Keratinocyte (primary cell): ENCODE measurements at regions not wholly inside any gene's neighbourhood (a gene's known extent, or its start where the extent isn't known, plus 50 kb on each side); places are given as distances from the start of the nearest gene placed in this dataset.

Experiments
- DNase-seq: peaks from one replicate; pipeline ENCODE4 v3.0.0-alpha.2; 2011; ENCODE audit warnings: low read depth, missing footprints, low spot score
- FAIRE-seq: peaks from 2 replicates; lab custom pipeline; 2011; peaks lifted over from hg19 to GRCh38; lab: Jason Lieb, UNC
- H2AFZ ChIP-seq: 2 replicates; pipeline ENCODE4 v1.6.0; 2012; ENCODE audit warnings: low read length, control low read depth, inconsistent platforms; ENCODE audit not compliant: control insufficient read depth
- H3K27ac ChIP-seq: 2 replicates; pipeline ENCODE4 v1.5.1; 2011; ENCODE audit warnings: low read length; ENCODE audit not compliant: control insufficient read depth, insufficient read depth
- H3K27me3 ChIP-seq: 3 replicates; pipeline ENCODE4 v1.6.0; 2011; ENCODE audit warnings: low read length; ENCODE audit not compliant: control insufficient read depth, insufficient read depth; ENCODE audit errors: extremely low read depth
- H3K36me3 ChIP-seq, 2 experiments: 2 replicates in 1 of 2; 3 replicates in 1 of 2; pipeline ENCODE4 v1.5.1; 2011; ENCODE audit warnings: low read length in 2 of 2, mild to moderate bottlenecking in 1 of 2; ENCODE audit not compliant: control insufficient read depth in 2 of 2, insufficient read depth in 2 of 2; ENCODE audit errors: extremely low read depth in 1 of 2
- H3K4me1 ChIP-seq: 3 replicates; pipeline ENCODE4 v1.5.1; 2011; ENCODE audit warnings: low read length; ENCODE audit not compliant: control insufficient read depth, insufficient read depth; ENCODE audit errors: extremely low read depth
- H3K4me2 ChIP-seq: 3 replicates; pipeline ENCODE4 v1.6.0; 2011; ENCODE audit warnings: low read depth, low read length; ENCODE audit not compliant: control insufficient read depth, insufficient read depth; ENCODE audit errors: extremely low read depth
- H3K4me3 ChIP-seq, 3 experiments: fragments of 200-600 bp in 1 of 3; sonication (generic) in 1 of 3; 2 replicates in 2 of 3; 3 replicates in 1 of 3; pipeline ENCODE4 v1.5.1; 2011 to 2016; ENCODE audit warnings: low read length in 3 of 3, mild to moderate bottlenecking in 3 of 3, control low read depth in 2 of 3, inconsistent platforms in 1 of 3, low read depth in 1 of 3, mixed read lengths in 1 of 3, mixed run types in 1 of 3, moderate library complexity in 1 of 3; ENCODE audit not compliant: control insufficient read depth in 2 of 3, insufficient read depth in 2 of 3; ENCODE audit errors: extremely low read depth in 1 of 3
- H3K79me2 ChIP-seq: 2 replicates; pipeline ENCODE4 v1.6.0; 2012; ENCODE audit warnings: low read length; ENCODE audit not compliant: control insufficient read depth, insufficient read depth
- H3K9ac ChIP-seq: 3 replicates; pipeline ENCODE4 v1.6.0; 2011; ENCODE audit warnings: low read length; ENCODE audit not compliant: control insufficient read depth, insufficient read depth; ENCODE audit errors: extremely low read depth
- H3K9me1 ChIP-seq: 3 replicates; pipeline ENCODE4 v1.6.0; 2011; ENCODE audit warnings: low read length; ENCODE audit not compliant: control insufficient read depth, insufficient read depth; ENCODE audit errors: extremely low read depth
- H3K9me3 ChIP-seq: 2 replicates; pipeline ENCODE4 v1.5.1; 2012; ENCODE audit warnings: low read depth, low read length; ENCODE audit not compliant: control insufficient read depth
- H4K20me1 ChIP-seq: 3 replicates; pipeline ENCODE4 v1.6.0; 2011; ENCODE audit warnings: low read length; ENCODE audit not compliant: control insufficient read depth, insufficient read depth; ENCODE audit errors: extremely low read depth
- EZH2 ChIP-seq: IDR thresholded peaks from one replicate; pipeline ENCODE4 v1.6.1; 2012; ENCODE audit warnings: inconsistent platforms, mild to moderate bottlenecking, low read length, moderate library complexity
- dilution Hi-C: fragments of 300-500 bp; cut with MboI; formaldehyde crosslinking; loops from one replicate; pipeline ENCODE4 v1.7.0; 2020; ENCODE audit warnings: low sequenced_read_pairs; ENCODE audit not compliant: extremely low pct_ligation_motif_present
- TF ChIP-seq, protein P1 (sequence below), 3 experiments: IDR thresholded peaks in 1 of 3; conservative IDR thresholded peaks in 1 of 3; optimal IDR thresholded peaks in 1 of 3; 2 replicates in 2 of 3; 3 replicates in 1 of 3; pipeline versions ENCODE3 to v1.5.1; 2011; ENCODE audit warnings: low read length in 3 of 3, mild to moderate bottlenecking in 3 of 3, moderate library complexity in 2 of 3, control low read depth in 1 of 3, inconsistent platforms in 1 of 3; ENCODE audit not compliant: insufficient read depth in 2 of 3; ENCODE audit errors: extremely low read depth in 1 of 3

DNA sequence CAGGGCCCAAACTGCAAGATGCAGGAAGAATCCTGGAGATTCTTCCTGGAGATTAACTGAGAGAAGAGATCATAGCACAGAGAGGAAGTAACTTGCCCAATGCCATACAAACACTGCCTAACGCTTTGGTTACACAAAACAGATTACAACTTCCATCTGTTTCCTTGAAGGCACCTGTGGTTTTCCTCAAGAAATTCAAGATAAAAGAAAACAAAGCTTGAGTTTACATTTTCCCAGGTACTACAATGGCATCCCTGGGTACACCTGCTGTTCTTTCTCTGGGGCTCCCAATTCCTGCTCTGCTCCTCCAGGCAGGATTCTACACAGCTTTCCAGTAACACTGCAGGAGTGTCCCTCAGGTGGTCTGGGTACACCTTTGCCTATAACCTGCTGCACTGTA lies 781.9 kb upstream of the ID2 start:
- Histone ChIP-seq H2AFZ (no peak overlapping the region), H3K36me3 (no peaks in the 10 kb centered on the region), H3K27ac (no peak overlapping the region), H3K9ac (no peak overlapping the region), H3K9me1 (no peaks in the 10 kb centered on the region), H3K9me3 (no peaks in the 10 kb centered on the region), H4K20me1 (no peaks in the 10 kb centered on the region), H3K79me2 (no peaks in the 10 kb centered on the region), H3K4me1 (no peaks in the 10 kb centered on the region), H3K27me3 (no peaks in the 10 kb centered on the region), H3K4me2 (no peak overlapping the region), H3K4me3 (no peak overlapping the region)
- FAIRE-seq (no peak), DNase-seq (no peak)
- dilution Hi-C loops, result no loop called here
- TF ChIP-seq, protein P1, sequence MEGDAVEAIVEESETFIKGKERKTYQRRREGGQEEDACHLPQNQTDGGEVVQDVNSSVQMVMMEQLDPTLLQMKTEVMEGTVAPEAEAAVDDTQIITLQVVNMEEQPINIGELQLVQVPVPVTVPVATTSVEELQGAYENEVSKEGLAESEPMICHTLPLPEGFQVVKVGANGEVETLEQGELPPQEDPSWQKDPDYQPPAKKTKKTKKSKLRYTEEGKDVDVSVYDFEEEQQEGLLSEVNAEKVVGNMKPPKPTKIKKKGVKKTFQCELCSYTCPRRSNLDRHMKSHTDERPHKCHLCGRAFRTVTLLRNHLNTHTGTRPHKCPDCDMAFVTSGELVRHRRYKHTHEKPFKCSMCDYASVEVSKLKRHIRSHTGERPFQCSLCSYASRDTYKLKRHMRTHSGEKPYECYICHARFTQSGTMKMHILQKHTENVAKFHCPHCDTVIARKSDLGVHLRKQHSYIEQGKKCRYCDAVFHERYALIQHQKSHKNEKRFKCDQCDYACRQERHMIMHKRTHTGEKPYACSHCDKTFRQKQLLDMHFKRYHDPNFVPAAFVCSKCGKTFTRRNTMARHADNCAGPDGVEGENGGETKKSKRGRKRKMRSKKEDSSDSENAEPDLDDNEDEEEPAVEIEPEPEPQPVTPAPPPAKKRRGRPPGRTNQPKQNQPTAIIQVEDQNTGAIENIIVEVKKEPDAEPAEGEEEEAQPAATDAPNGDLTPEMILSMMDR (optimal IDR thresholded peaks at IDR 0.05 in 1 of 3, IDR thresholded peaks at IDR 0.05 in 1 of 3, conservative IDR thresholded peaks at IDR 0.05 in 1 of 3; ENCODE audit: extremely low read depth in 1 of 3, insufficient read depth in 2 of 3, low read length in 3 of 3), result no peak
- no peak for TF ChIP-seq EZH2

DNA sequence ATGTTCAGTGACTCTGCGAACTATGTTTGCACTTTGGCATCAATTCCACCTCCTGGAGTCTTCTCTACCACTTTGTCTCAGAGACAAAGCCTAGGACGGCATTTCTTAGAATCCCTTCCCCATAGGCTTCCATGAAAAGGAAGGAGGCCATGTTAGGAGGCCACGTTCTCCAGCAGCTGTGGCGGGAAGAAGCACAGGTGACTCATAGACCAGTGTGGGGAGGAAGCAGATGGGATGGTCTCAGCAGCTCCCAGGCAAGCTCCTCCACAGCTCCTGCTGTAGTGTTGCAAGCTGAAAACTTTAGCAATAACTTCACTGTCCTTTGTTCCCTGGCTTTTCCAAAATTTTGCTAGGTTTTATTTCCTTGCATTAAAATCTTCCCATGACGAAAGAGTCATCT lies 781.3 kb upstream of the ID2 start:
- Histone ChIP-seq H2AFZ (no peak overlapping the region), H3K9me1 (no peaks in the 10 kb centered on the region), H3K36me3 (no peaks in the 10 kb centered on the region), H3K27ac (no peak overlapping the region), H3K79me2 (no peaks in the 10 kb centered on the region), H3K9me3 (no peaks in the 10 kb centered on the region), H3K4me1 (no peaks in the 10 kb centered on the region), H3K4me2 (no peak overlapping the region), H3K9ac (no peak overlapping the region), H4K20me1 (no peaks in the 10 kb centered on the region), H3K4me3 (no peak overlapping the region), H3K27me3 (no peaks in the 10 kb centered on the region)
- no peak for FAIRE-seq
- DNase-seq, result no peak
- TF ChIP-seq, protein P1 (optimal IDR thresholded peaks at IDR 0.05 in 1 of 3, IDR thresholded peaks at IDR 0.05 in 1 of 3, conservative IDR thresholded peaks at IDR 0.05 in 1 of 3; ENCODE audit: extremely low read depth in 1 of 3, insufficient read depth in 2 of 3, low read length in 3 of 3), result no peak
- no peak for TF ChIP-seq EZH2
- dilution Hi-C loops, result no loop called here
